DOHH2 (cell line): ENCODE measurements at regions not wholly inside any gene's neighbourhood (a gene's known extent, or its start where the extent isn't known, plus 50 kb on each side); places are given as distances from the start of the nearest gene placed in this dataset.

Source experiments
- H3F3A ChIP-seq: fragments of 200-600 bp; sonication (generic), shearing (Covaris generic); 2 replicates; pipeline ENCODE4 v1.6.0; 2016; ENCODE audit warnings: antibody characterized with exemption, mild to moderate bottlenecking; ENCODE audit not compliant: control insufficient read depth, insufficient read depth
- H3K27ac ChIP-seq: fragments of 200-600 bp; sonication (generic); 2 replicates; pipeline ENCODE4 v1.5.1; 2014; ENCODE audit warnings: low read depth, mild to moderate bottlenecking, low read length, moderate library complexity
- H3K27me3 ChIP-seq: fragments of 200-600 bp; sonication (generic); 2 replicates; pipeline ENCODE4 v1.6.1; 2014; ENCODE audit warnings: mild to moderate bottlenecking, low read length, mixed read lengths; ENCODE audit not compliant: control insufficient read depth
- H3K36me3 ChIP-seq: fragments of 200-600 bp; sonication (generic); 2 replicates; pipeline ENCODE4 v1.6.1; 2014; ENCODE audit warnings: mild to moderate bottlenecking, low read length, moderate library complexity, mixed read lengths; ENCODE audit not compliant: control insufficient read depth
- H3K4me1 ChIP-seq: fragments of 200-600 bp; sonication (generic); 2 replicates; pipeline ENCODE4 v1.6.1; 2014; ENCODE audit warnings: mild to moderate bottlenecking, low read length, mixed read lengths; ENCODE audit not compliant: control insufficient read depth
- H3K4me2 ChIP-seq: fragments of 200-600 bp; sonication (generic); 2 replicates; pipeline ENCODE4 v1.6.0; 2014; ENCODE audit warnings: mild to moderate bottlenecking, low read length, moderate library complexity
- H3K4me3 ChIP-seq: fragments of 200-600 bp; sonication (generic); 2 replicates; pipeline ENCODE4 v1.5.1; 2014; ENCODE audit warnings: mild to moderate bottlenecking, low read length, mixed read lengths
- H3K79me2 ChIP-seq: fragments of 200-600 bp; sonication (generic); 2 replicates; pipeline ENCODE4 v1.6.1; 2014; ENCODE audit warnings: mild to moderate bottlenecking, low read length, mixed read lengths; ENCODE audit not compliant: control insufficient read depth
- H3K9me2 ChIP-seq: fragments of 200-600 bp; sonication (generic); replicated peaks from 2 replicates; pipeline ENCODE4 v1.6.1; 2014; ENCODE audit warnings: mild to moderate bottlenecking, low read length, mixed read lengths; ENCODE audit not compliant: control insufficient read depth
- H3K9me3 ChIP-seq: fragments of 200-600 bp; sonication (generic); 2 replicates; pipeline ENCODE4 v1.6.1; 2014; ENCODE audit warnings: antibody characterized with exemption, low read length, mixed read lengths; ENCODE audit not compliant: control insufficient read depth, insufficient read depth
- H4K20me1 ChIP-seq: fragments of 200-600 bp; sonication (generic); 2 replicates; pipeline ENCODE4 v1.6.0; 2014; ENCODE audit warnings: low read depth, mild to moderate bottlenecking, antibody characterized with exemption, low read length, moderate library complexity; ENCODE audit not compliant: control insufficient read depth, insufficient read depth
- CTCF ChIP-seq: fragments of 200-600 bp; sonication (generic); IDR thresholded peaks from one replicate; pipeline ENCODE4 v1.5.1; 2014; ENCODE audit warnings: antibody characterized with exemption, mild to moderate bottlenecking, low read depth, low read length; ENCODE audit not compliant: poor library complexity, severe bottlenecking
- EZH2phosphoT487 ChIP-seq: fragments of 200-600 bp; sonication (generic); IDR thresholded peaks from 2 replicates; pipeline ENCODE4 v1.6.1; 2017; ENCODE audit warnings: borderline replicate concordance, mild to moderate bottlenecking, antibody characterized with exemption, low read length, moderate library complexity, mixed read lengths

GRCh38 chr7:81449105-81449504, 320.7 kb downstream of the HGF start:
- H3K79me2 ChIP-seq, result no peaks in the 10 kb centered on the region
- TF ChIP-seq CTCF (no peak), EZH2phosphoT487 (no peak)
- no peaks in the 10 kb centered on the region for H4K20me1 ChIP-seq
- no peaks in the 10 kb centered on the region for H3K9me2 ChIP-seq
- H3K4me1 ChIP-seq, result no peaks in the 10 kb centered on the region
- H3K27me3 ChIP-seq, result no peaks in the 10 kb centered on the region
- no peak overlapping the region for H3K27ac ChIP-seq
- H3K9me3 ChIP-seq, result no peaks in the 10 kb centered on the region
- H3K36me3 ChIP-seq, result no peaks in the 10 kb centered on the region
- no peaks in the 10 kb centered on the region for H3F3A ChIP-seq
- no peak overlapping the region for H3K4me2 ChIP-seq
- H3K4me3 ChIP-seq, result no peak overlapping the region

- no peaks in the 10 kb centered on the region for H3K27me3 ChIP-seq
- H3K4me1 ChIP-seq, result no peaks in the 10 kb centered on the region
- H3K79me2 ChIP-seq, result no peaks in the 10 kb centered on the region
- no peaks in the 10 kb centered on the region for H4K20me1 ChIP-seq
- no peak overlapping the region for H3K27ac ChIP-seq
- H3K36me3 ChIP-seq, result no peaks in the 10 kb centered on the region
- no peak overlapping the region for H3K4me3 ChIP-seq
- H3F3A ChIP-seq, result no peaks in the 10 kb centered on the region
- peak; percentile 14 for TF ChIP-seq CTCF
- TF ChIP-seq EZH2phosphoT487, result no peak
- no peaks in the 10 kb centered on the region for H3K9me3 ChIP-seq
- H3K4me2 ChIP-seq, result no peak overlapping the region
- no peaks in the 10 kb centered on the region for H3K9me2 ChIP-seq
Measured at GRCh38 chr7:81447351-81447952, 322.4 kb downstream of the HGF start.

- no peaks in the 10 kb centered on the region for H3K4me1 ChIP-seq
- no peaks in the 10 kb centered on the region for H3K9me3 ChIP-seq
- no peak overlapping the region for H3K4me3 ChIP-seq
- no peaks in the 10 kb centered on the region for H3F3A ChIP-seq
- no peaks in the 10 kb centered on the region for H3K9me2 ChIP-seq
- no peaks in the 10 kb centered on the region for H4K20me1 ChIP-seq
- TF ChIP-seq EZH2phosphoT487 (no peak), CTCF (no peak)
- no peak overlapping the region for H3K4me2 ChIP-seq
- H3K36me3 ChIP-seq, result no peaks in the 10 kb centered on the region
- no peak overlapping the region for H3K27ac ChIP-seq
- H3K27me3 ChIP-seq, result no peaks in the 10 kb centered on the region
- H3K79me2 ChIP-seq, result no peaks in the 10 kb centered on the region
Measured at GRCh38 chr7:81446212-81446611, 323.6 kb downstream of the HGF start.
